ENCODE measurements at regions not wholly inside any gene's neighbourhood (a gene's known extent, or its start where the extent isn't known, plus 50 kb on each side); places are given as distances from the start of the nearest gene placed in this dataset.

DNA sequence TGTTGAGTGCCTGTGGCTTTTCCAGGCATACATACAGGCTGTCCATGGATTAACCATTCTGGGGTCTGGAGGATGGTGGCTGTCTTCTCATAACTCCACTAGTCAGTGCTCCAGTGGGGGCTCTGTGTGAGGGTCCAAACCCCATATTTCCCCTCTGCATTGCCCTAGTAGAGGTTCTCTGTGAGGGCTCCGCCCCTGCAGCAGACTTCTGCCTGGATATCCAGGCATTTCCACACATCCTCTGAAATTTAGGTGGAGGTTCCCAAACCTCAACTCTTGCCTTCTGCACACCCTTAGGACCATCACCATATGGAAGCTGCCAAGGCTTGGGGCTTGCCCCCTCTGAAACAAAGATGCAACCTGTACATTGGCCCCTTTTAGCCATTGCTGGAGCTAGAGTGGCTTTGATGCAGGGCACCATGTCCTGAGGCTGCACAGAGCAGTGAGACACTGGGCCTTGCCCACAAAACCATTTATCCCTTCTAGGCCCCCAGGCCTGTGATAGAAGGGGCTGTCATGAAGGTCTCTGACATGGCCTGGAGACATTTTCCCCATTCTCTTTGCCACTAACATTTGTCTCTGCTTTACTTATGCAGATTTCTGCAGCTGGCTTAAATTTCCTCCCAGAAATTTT lies 400.1 kb upstream of the MDFIC2 start:
- no peak for DNase-seq (ENCODE audit: extremely low read depth in 1 of 4, low spot score in 3 of 4)
- ATAC-seq, result no peak
- no peak overlapping the region for H3K4me2 ChIP-seq (ENCODE audit: insufficient read depth, low read length)
- FAIRE-seq, result no peak
- H3K4me1 ChIP-seq (replicated peaks in 1 of 2; ENCODE audit: control insufficient read depth in 2 of 2, insufficient read depth in 2 of 2, low read length in 2 of 2), result no peaks in the 10 kb centered on the region
- intact Hi-C loops (cut with micrococcal nuclease), result no loop called here
- H2AFZ ChIP-seq (ENCODE audit: low read depth, low read length), result no peak overlapping the region
- no peaks in the 10 kb centered on the region for H4K20me1 ChIP-seq (replicated peaks; ENCODE audit: control insufficient read depth, insufficient read depth, low read length)
- no peaks in the 10 kb centered on the region for H3K79me2 ChIP-seq (ENCODE audit: control insufficient read depth, insufficient read depth, low read length)
- in situ Hi-C loops (cut with MboI), result no loop called here
- no peaks in the 10 kb centered on the region for H3K36me3 ChIP-seq (ENCODE audit: control insufficient read depth, insufficient read depth, low read length)
- ChIA-PET CTCF (ENCODE audit: low intra/inter-chr PET ratio) (no interaction called here), POLR2A (no interaction called here)
- no peaks in the 10 kb centered on the region for H3K27me3 ChIP-seq (ENCODE audit: control insufficient read depth in 2 of 2, insufficient read depth in 2 of 2, low read length in 2 of 2)
- TF ChIP-seq, protein P1, sequence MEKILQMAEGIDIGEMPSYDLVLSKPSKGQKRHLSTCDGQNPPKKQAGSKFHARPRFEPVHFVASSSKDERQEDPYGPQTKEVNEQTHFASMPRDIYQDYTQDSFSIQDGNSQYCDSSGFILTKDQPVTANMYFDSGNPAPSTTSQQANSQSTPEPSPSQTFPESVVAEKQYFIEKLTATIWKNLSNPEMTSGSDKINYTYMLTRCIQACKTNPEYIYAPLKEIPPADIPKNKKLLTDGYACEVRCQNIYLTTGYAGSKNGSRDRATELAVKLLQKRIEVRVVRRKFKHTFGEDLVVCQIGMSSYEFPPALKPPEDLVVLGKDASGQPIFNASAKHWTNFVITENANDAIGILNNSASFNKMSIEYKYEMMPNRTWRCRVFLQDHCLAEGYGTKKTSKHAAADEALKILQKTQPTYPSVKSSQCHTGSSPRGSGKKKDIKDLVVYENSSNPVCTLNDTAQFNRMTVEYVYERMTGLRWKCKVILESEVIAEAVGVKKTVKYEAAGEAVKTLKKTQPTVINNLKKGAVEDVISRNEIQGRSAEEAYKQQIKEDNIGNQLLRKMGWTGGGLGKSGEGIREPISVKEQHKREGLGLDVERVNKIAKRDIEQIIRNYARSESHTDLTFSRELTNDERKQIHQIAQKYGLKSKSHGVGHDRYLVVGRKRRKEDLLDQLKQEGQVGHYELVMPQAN (IDR thresholded peaks at IDR 0.05; ENCODE audit: borderline replicate concordance), result no peak
- TF ChIP-seq, protein P2, sequence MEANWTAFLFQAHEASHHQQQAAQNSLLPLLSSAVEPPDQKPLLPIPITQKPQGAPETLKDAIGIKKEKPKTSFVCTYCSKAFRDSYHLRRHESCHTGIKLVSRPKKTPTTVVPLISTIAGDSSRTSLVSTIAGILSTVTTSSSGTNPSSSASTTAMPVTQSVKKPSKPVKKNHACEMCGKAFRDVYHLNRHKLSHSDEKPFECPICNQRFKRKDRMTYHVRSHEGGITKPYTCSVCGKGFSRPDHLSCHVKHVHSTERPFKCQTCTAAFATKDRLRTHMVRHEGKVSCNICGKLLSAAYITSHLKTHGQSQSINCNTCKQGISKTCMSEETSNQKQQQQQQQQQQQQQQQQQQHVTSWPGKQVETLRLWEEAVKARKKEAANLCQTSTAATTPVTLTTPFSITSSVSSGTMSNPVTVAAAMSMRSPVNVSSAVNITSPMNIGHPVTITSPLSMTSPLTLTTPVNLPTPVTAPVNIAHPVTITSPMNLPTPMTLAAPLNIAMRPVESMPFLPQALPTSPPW (CRISPR knock-in tag; IDR thresholded peaks at IDR 0.05), result no peak
- TF ChIP-seq, protein P3, sequence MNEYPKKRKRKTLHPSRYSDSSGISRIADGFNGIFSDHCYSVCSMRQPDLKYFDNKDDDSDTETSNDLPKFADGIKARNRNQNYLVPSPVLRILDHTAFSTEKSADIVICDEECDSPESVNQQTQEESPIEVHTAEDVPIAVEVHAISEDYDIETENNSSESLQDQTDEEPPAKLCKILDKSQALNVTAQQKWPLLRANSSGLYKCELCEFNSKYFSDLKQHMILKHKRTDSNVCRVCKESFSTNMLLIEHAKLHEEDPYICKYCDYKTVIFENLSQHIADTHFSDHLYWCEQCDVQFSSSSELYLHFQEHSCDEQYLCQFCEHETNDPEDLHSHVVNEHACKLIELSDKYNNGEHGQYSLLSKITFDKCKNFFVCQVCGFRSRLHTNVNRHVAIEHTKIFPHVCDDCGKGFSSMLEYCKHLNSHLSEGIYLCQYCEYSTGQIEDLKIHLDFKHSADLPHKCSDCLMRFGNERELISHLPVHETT (CRISPR knock-in tag; conservative IDR thresholded peaks at IDR 0.05 in 1 of 2, IDR thresholded peaks at IDR 0.05 in 1 of 2), result no peak
- no peak for TF ChIP-seq CHD2 (IDR thresholded peaks at IDR 0.05; ENCODE audit: low read depth, low read length)
- no peak for TF ChIP-seq HCFC1 (IDR thresholded peaks at IDR 0.05; ENCODE audit: low read depth, low read length)
- TF ChIP-seq, protein P4, sequence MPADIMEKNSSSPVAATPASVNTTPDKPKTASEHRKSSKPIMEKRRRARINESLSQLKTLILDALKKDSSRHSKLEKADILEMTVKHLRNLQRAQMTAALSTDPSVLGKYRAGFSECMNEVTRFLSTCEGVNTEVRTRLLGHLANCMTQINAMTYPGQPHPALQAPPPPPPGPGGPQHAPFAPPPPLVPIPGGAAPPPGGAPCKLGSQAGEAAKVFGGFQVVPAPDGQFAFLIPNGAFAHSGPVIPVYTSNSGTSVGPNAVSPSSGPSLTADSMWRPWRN (IDR thresholded peaks at IDR 0.05; ENCODE audit: low read depth), result no peak
- TF ChIP-seq, protein P5, sequence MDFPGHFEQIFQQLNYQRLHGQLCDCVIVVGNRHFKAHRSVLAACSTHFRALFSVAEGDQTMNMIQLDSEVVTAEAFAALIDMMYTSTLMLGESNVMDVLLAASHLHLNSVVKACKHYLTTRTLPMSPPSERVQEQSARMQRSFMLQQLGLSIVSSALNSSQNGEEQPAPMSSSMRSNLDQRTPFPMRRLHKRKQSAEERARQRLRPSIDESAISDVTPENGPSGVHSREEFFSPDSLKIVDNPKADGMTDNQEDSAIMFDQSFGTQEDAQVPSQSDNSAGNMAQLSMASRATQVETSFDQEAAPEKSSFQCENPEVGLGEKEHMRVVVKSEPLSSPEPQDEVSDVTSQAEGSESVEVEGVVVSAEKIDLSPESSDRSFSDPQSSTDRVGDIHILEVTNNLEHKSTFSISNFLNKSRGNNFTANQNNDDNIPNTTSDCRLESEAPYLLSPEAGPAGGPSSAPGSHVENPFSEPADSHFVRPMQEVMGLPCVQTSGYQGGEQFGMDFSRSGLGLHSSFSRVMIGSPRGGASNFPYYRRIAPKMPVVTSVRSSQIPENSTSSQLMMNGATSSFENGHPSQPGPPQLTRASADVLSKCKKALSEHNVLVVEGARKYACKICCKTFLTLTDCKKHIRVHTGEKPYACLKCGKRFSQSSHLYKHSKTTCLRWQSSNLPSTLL (IDR thresholded peaks at IDR 0.05), result no peak
- TF ChIP-seq EGR1 (conservative IDR thresholded peaks at IDR 0.05), result no peak
- no TSS peak for BruUV-seq (replicated peaks)
- H3K4me3 ChIP-seq, result no peak overlapping the region
- H3K9me1 ChIP-seq (ENCODE audit: control insufficient read depth, insufficient read depth, low read length), result no peaks in the 10 kb centered on the region
- H3K9ac ChIP-seq (ENCODE audit: insufficient read depth in 1 of 2, low read depth in 2 of 2, low read length in 2 of 2), result no peak overlapping the region
- no peak overlapping the region for H3K27ac ChIP-seq (ENCODE audit: extremely low read depth, low read depth, low read length)
- H3K9me3 ChIP-seq (replicated peaks; ENCODE audit: control insufficient read depth, insufficient read depth, low read depth, low read length), result no peaks in the 10 kb centered on the region
- WGBS (ENCODE audit: insufficient coverage, low coverage, missing lambda C conversion rate), result 0% methylated on average over 1 of the region's 1 CpG
